Breast epithelium (tissue), 4 donors: ENCODE measurements at regions not wholly inside any gene's neighbourhood (a gene's known extent, or its start where the extent isn't known, plus 50 kb on each side); places are given as distances from the start of the nearest gene placed in this dataset.

Experiments
- DNase-seq, 2 donors: peaks; one replicate each; pipeline ENCODE4 v3.0.0-alpha.2; 2019; ENCODE audit warnings: low spot score in 2 of 2
- H3K27ac ChIP-seq, 2 donors: fragments of 200-600 bp; sonication (generic) in 1 of 2; one replicate each; pipeline ENCODE4 v1.5.1; 2016 to 2019; ENCODE audit warnings: mild to moderate bottlenecking in 1 of 2
- H3K27me3 ChIP-seq, 2 donors: fragments of 200-600 bp; sonication (generic) in 1 of 2; one replicate each; pipeline versions ENCODE4 v1.5.1 to v1.6.0; 2017 to 2019; ENCODE audit warnings: control low read depth in 1 of 2, mild to moderate bottlenecking in 1 of 2
- H3K36me3 ChIP-seq: fragments of 200-600 bp; one replicate; pipeline ENCODE4 v1.5.1; 2019
- H3K4me1 ChIP-seq, 2 donors: fragments of 200-600 bp; sonication (generic); one replicate each; pipeline ENCODE4 v1.5.1; 2016 to 2019; ENCODE audit warnings: control low read depth in 1 of 2
- H3K4me3 ChIP-seq, 3 donors: fragments of 200-600 bp; sonication (generic); 1 replicate in 2 of 3; 2 replicates in 1 of 3; pipeline ENCODE4 v1.5.1; 2016 to 2019; ENCODE audit warnings: mild to moderate bottlenecking in 3 of 3, moderate library complexity in 2 of 3
- H3K9me3 ChIP-seq, 2 donors: fragments of 200-600 bp; sonication (generic) in 1 of 2; one replicate each; pipeline ENCODE4 v1.5.1; 2016 to 2019; ENCODE audit warnings: control low read depth in 1 of 2
- CTCF ChIP-seq, 3 donors: fragments of 450-650 bp; IDR thresholded peaks; one replicate each; pipeline ENCODE4 v1.5.1; 2016 to 2017; ENCODE audit warnings: antibody characterized with exemption in 3 of 3, mild to moderate bottlenecking in 3 of 3, moderate library complexity in 3 of 3
- POLR2A ChIP-seq: fragments of 450-650 bp; IDR thresholded peaks from one replicate; pipeline ENCODE4 v1.6.1; 2016; ENCODE audit warnings: antibody characterized with exemption, mild to moderate bottlenecking, moderate library complexity
- POLR2AphosphoS5 ChIP-seq, 3 donors: sonication (generic); formaldehyde crosslinking; IDR thresholded peaks; one replicate each; pipeline ENCODE4 v1.6.1; 2017; ENCODE audit warnings: antibody characterized with exemption in 3 of 3
- intact Hi-C: fragments of 100-400 bp; cut with DNase I; formaldehyde crosslinking; loops from one replicate; pipeline ENCODE4 v1.15.1; 2023; ENCODE audit warnings: low total_unique reads

- H3K27ac ChIP-seq, result no peak overlapping the region
- no peaks in the 10 kb centered on the region for H3K9me3 ChIP-seq
- no peak overlapping the region for H3K4me3 ChIP-seq
- no peak for DNase-seq
- no peaks in the 10 kb centered on the region for H3K4me1 ChIP-seq
- intact Hi-C loops, result no loop called here
- H3K36me3 ChIP-seq, result no peaks in the 10 kb centered on the region
- TF ChIP-seq POLR2AphosphoS5 (IDR thresholded peaks at IDR 0.05) (no peak), POLR2A (no peak), CTCF (IDR thresholded peaks at IDR 0.05) (no peak)
- H3K27me3 ChIP-seq, result no peaks in the 10 kb centered on the region
Measured at GRCh38 chr15:29532296-29532695, 262.7 kb upstream of the NSMCE3 start.

GRCh38 chr15:29530966-29531365 lies 261.3 kb upstream of the NSMCE3 start:
- Histone ChIP-seq H3K36me3 (no peaks in the 10 kb centered on the region), H3K4me1 (no peaks in the 10 kb centered on the region), H3K9me3 (no peaks in the 10 kb centered on the region), H3K27me3 (no peaks in the 10 kb centered on the region), H3K4me3 (no peak overlapping the region), H3K27ac (no peak overlapping the region)
- TF ChIP-seq POLR2AphosphoS5 (IDR thresholded peaks at IDR 0.05), result no peak
- no peak for TF ChIP-seq POLR2A
- no peak for TF ChIP-seq CTCF (IDR thresholded peaks at IDR 0.05)
- intact Hi-C loops, result no loop called here
- no peak for DNase-seq

GRCh38 chr15:29529043-29529442 lies 259.4 kb upstream of the NSMCE3 start:
- H3K4me3 ChIP-seq, result no peak overlapping the region
- H3K4me1 ChIP-seq, result no peaks in the 10 kb centered on the region
- intact Hi-C loops, result no loop called here
- no peaks in the 10 kb centered on the region for H3K9me3 ChIP-seq
- TF ChIP-seq POLR2A, result no peak
- no peak for TF ChIP-seq CTCF (IDR thresholded peaks at IDR 0.05)
- no peak for TF ChIP-seq POLR2AphosphoS5 (IDR thresholded peaks at IDR 0.05)
- H3K36me3 ChIP-seq, result no peaks in the 10 kb centered on the region
- H3K27me3 ChIP-seq, result no peaks in the 10 kb centered on the region
- H3K27ac ChIP-seq, result no peak overlapping the region
- DNase-seq, result no peak

- Histone ChIP-seq H3K9me3 (no peaks in the 10 kb centered on the region), H3K4me3 (no peak overlapping the region), H3K27me3 (no peaks in the 10 kb centered on the region), H3K27ac (no peak overlapping the region), H3K4me1 (no peaks in the 10 kb centered on the region), H3K36me3 (no peaks in the 10 kb centered on the region)
- no peak for TF ChIP-seq POLR2A
- no peak for TF ChIP-seq POLR2AphosphoS5 (IDR thresholded peaks at IDR 0.05)
- TF ChIP-seq CTCF (IDR thresholded peaks at IDR 0.05), result no peak
- intact Hi-C loops, result no loop called here
- no peak for DNase-seq
Measured at GRCh38 chr15:29528276-29528675, 258.7 kb upstream of the NSMCE3 start.

- no peak overlapping the region for H3K4me3 ChIP-seq
- no peak for DNase-seq
- TF ChIP-seq POLR2A (no peak), POLR2AphosphoS5 (IDR thresholded peaks at IDR 0.05) (no peak), CTCF (IDR thresholded peaks at IDR 0.05) (no peak)
- no peak overlapping the region for H3K27ac ChIP-seq
- no peaks in the 10 kb centered on the region for H3K27me3 ChIP-seq
- no peaks in the 10 kb centered on the region for H3K36me3 ChIP-seq
- H3K4me1 ChIP-seq, result no peaks in the 10 kb centered on the region
- intact Hi-C loops, result no loop called here
- no peaks in the 10 kb centered on the region for H3K9me3 ChIP-seq
Measured at GRCh38 chr15:29526802-29527201, 257.2 kb upstream of the NSMCE3 start.
